ENCODE measurements at regions not wholly inside any gene's neighbourhood (a gene's known extent, or its start where the extent isn't known, plus 50 kb on each side); places are given as distances from the start of the nearest gene placed in this dataset.

- H3K4me1 ChIP-seq (ENCODE audit: control insufficient read depth, low read depth, low read length), result peaks cover 9% of the 10 kb centered on the region
- H3K4me3 ChIP-seq (ENCODE audit: low read length), result no peak overlapping the region
- H3K27me3 ChIP-seq (ENCODE audit: control insufficient read depth, insufficient read depth, low read length), result no peaks in the 10 kb centered on the region
- no peak overlapping the region for H3K9ac ChIP-seq (ENCODE audit: low read length)
- H3K36me3 ChIP-seq (ENCODE audit: control insufficient read depth, low read depth, low read length), result no peaks in the 10 kb centered on the region
- H3K9me3 ChIP-seq (ENCODE audit: control insufficient read depth, low read depth, low read length), result no peaks in the 10 kb centered on the region
- no peak overlapping the region for H3K27ac ChIP-seq (ENCODE audit: low read length)
Observed at GRCh38 chr1:59242370-59242769, 54.5 kb upstream of the FGGY start.

DNA sequence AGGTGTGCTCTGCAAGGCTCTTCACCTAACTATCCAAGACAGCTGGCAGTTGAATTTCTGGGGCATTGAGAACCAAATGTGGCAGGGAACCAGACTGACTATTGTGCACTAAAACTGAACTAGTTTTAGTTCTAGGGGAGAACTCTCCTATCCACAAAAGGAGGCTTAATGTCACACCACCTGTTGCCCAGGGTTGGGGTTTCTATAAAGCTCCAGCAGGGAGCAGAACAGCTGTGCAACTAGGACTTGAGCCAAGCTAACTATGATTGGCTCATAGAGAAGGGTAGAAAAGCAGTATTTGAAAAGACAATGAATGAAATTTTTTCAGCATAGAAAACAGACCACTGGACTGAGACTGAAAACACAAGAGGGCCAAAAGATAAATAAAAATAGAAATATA lies 53.3 kb upstream of the FGGY start:
- Histone ChIP-seq H3K27ac (ENCODE audit: low read length) (no peak overlapping the region), H3K4me3 (ENCODE audit: low read length) (no peak overlapping the region), H3K27me3 (ENCODE audit: control insufficient read depth, insufficient read depth, low read length) (no peaks in the 10 kb centered on the region), H3K9me3 (ENCODE audit: control insufficient read depth, low read depth, low read length) (no peaks in the 10 kb centered on the region), H3K4me1 (ENCODE audit: control insufficient read depth, low read depth, low read length) (no peaks in the 10 kb centered on the region), H3K36me3 (ENCODE audit: control insufficient read depth, low read depth, low read length) (no peaks in the 10 kb centered on the region), H3K9ac (ENCODE audit: low read length) (no peak overlapping the region)

DNA sequence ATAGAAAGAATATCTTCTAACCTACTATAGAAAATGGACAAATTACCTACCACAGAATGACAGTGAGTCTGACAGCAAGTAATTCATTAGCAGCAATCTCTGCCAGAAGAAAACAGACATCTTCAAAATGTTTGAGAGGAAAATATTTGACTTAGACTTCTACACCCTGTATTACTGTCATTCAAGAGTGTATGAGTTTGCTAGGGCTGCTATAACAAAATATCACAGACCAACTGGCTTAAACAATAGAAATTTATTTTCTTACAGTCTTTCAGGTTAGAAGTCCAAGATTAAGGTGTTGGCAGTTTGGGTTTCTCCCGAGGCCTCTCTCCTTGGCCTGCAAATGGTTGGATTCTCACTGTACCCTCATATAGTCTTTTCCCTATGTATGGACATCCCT lies 52.9 kb upstream of the FGGY start:
- no peaks in the 10 kb centered on the region for H3K4me1 ChIP-seq (ENCODE audit: control insufficient read depth, low read depth, low read length)
- no peaks in the 10 kb centered on the region for H3K9me3 ChIP-seq (ENCODE audit: control insufficient read depth, low read depth, low read length)
- no peaks in the 10 kb centered on the region for H3K27me3 ChIP-seq (ENCODE audit: control insufficient read depth, insufficient read depth, low read length)
- H3K27ac ChIP-seq (ENCODE audit: low read length), result no peak overlapping the region
- H3K4me3 ChIP-seq (ENCODE audit: low read length), result no peak overlapping the region
- no peak overlapping the region for H3K9ac ChIP-seq (ENCODE audit: low read length)
- no peaks in the 10 kb centered on the region for H3K36me3 ChIP-seq (ENCODE audit: control insufficient read depth, low read depth, low read length)

DNA sequence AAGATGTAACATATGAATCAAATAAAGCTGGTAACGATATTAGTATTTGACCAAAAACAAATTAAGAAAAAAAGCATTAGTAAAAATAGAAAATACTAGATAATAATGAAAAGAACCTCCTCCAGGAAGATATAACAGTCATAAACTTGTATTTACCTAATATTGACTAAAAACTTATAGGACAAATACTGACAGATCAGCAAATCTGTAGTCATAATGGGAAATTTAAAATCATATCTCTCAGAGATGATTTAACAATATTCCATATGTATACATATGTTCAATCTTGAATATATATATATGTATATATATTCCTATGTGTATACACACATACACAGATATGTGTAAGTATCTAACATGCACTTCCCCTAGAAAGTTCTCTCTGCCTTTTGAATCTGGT lies 52.0 kb upstream of the FGGY start:
- no peaks in the 10 kb centered on the region for H3K4me1 ChIP-seq (ENCODE audit: control insufficient read depth, low read depth, low read length)
- no peaks in the 10 kb centered on the region for H3K27me3 ChIP-seq (ENCODE audit: control insufficient read depth, insufficient read depth, low read length)
- H3K4me3 ChIP-seq (ENCODE audit: low read length), result no peak overlapping the region
- H3K27ac ChIP-seq (ENCODE audit: low read length), result no peak overlapping the region
- H3K36me3 ChIP-seq (ENCODE audit: control insufficient read depth, low read depth, low read length), result no peaks in the 10 kb centered on the region
- no peaks in the 10 kb centered on the region for H3K9me3 ChIP-seq (ENCODE audit: control insufficient read depth, low read depth, low read length)
- no peak overlapping the region for H3K9ac ChIP-seq (ENCODE audit: low read length)
